ENCODE measurements at regions not wholly inside any gene's neighbourhood (a gene's known extent, or its start where the extent isn't known, plus 50 kb on each side); places are given as distances from the start of the nearest gene placed in this dataset.

DNA sequence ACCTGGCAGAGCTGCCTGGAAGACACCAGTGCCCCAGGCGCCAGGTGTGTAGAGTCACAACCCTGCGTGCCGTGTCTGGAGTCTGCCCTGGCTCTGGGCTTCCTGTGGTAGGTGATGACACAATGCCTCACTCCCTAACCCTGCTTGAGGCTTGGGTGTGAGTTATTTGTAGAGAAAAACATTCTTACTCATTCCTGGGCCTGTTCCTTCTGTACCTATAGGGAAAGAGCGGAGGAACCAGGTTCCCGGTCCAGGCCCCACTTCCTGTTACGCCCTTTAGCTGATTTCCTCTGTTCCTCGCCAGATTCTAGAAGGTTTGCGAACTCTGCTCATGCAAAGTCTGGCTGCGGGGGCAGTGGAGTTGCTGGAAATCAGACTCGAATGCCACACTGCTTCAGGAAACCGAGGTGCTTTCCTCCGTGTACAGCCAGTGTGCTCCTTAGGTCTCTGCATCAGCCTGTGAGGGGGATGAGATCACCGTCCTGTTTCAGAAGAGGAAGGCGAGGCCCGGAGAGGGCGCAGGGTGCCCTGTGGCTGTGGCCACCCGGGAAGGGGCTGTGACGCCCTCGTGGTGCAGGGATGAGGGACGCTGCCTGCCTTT, 67.1 kb upstream of the DUSP22 start:
- no peak overlapping the region for H3K4me3 ChIP-seq (ENCODE audit: low read depth in 1 of 3, low read length in 3 of 3)
- H3K36me3 ChIP-seq (ENCODE audit: control insufficient read depth in 4 of 4, insufficient read depth in 3 of 4, low read depth in 1 of 4, low read length in 3 of 4) = no peaks in the 10 kb centered on the region
- H3K9ac ChIP-seq (ENCODE audit: low read depth in 1 of 2, low read length in 2 of 2) = no peak overlapping the region
- H3K9me3 ChIP-seq (ENCODE audit: control insufficient read depth in 4 of 4, low read length in 3 of 4) = no peaks in the 10 kb centered on the region
- no peak for DNase-seq (ENCODE audit: low spot score)
- H3K27ac ChIP-seq (ENCODE audit: low read depth in 1 of 2, low read length in 2 of 2) = no peak overlapping the region
- H3K27me3 ChIP-seq (ENCODE audit: control insufficient read depth in 4 of 4, insufficient read depth in 4 of 4, low read length in 3 of 4) = no peaks in the 10 kb centered on the region
- 75% methylated on average over 20 of the region's 20 CpGs for whole genome bisulfite sequencing
- TF ChIP-seq EGR1 (IDR thresholded peaks at IDR 0.05; ENCODE audit: low read depth in 2 of 2) = no peak
- TF ChIP-seq FOXA2 (IDR thresholded peaks at IDR 0.05) = no peak
- no peak for TF ChIP-seq HNF4G (IDR thresholded peaks at IDR 0.05)
- no peak for TF ChIP-seq RXRA (IDR thresholded peaks at IDR 0.05)
- no peak for TF ChIP-seq JUND (IDR thresholded peaks at IDR 0.05)
- TF ChIP-seq, protein P1, sequence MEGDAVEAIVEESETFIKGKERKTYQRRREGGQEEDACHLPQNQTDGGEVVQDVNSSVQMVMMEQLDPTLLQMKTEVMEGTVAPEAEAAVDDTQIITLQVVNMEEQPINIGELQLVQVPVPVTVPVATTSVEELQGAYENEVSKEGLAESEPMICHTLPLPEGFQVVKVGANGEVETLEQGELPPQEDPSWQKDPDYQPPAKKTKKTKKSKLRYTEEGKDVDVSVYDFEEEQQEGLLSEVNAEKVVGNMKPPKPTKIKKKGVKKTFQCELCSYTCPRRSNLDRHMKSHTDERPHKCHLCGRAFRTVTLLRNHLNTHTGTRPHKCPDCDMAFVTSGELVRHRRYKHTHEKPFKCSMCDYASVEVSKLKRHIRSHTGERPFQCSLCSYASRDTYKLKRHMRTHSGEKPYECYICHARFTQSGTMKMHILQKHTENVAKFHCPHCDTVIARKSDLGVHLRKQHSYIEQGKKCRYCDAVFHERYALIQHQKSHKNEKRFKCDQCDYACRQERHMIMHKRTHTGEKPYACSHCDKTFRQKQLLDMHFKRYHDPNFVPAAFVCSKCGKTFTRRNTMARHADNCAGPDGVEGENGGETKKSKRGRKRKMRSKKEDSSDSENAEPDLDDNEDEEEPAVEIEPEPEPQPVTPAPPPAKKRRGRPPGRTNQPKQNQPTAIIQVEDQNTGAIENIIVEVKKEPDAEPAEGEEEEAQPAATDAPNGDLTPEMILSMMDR (IDR thresholded peaks at IDR 0.05; ENCODE audit: low read depth, low read length, missing input control) = no peak
- TF ChIP-seq GABPA (IDR thresholded peaks at IDR 0.05 in 1 of 2, conservative IDR thresholded peaks at IDR 0.05 in 1 of 2) = no peak
- no peak for TF ChIP-seq HNF4A (conservative IDR thresholded peaks at IDR 0.05)
- no peak for TF ChIP-seq YY1 (IDR thresholded peaks at IDR 0.05)
- no peak for TF ChIP-seq TAF1 (conservative IDR thresholded peaks at IDR 0.05)
- no peak for TF ChIP-seq SP1 (IDR thresholded peaks at IDR 0.05)
- TF ChIP-seq, protein P2, sequence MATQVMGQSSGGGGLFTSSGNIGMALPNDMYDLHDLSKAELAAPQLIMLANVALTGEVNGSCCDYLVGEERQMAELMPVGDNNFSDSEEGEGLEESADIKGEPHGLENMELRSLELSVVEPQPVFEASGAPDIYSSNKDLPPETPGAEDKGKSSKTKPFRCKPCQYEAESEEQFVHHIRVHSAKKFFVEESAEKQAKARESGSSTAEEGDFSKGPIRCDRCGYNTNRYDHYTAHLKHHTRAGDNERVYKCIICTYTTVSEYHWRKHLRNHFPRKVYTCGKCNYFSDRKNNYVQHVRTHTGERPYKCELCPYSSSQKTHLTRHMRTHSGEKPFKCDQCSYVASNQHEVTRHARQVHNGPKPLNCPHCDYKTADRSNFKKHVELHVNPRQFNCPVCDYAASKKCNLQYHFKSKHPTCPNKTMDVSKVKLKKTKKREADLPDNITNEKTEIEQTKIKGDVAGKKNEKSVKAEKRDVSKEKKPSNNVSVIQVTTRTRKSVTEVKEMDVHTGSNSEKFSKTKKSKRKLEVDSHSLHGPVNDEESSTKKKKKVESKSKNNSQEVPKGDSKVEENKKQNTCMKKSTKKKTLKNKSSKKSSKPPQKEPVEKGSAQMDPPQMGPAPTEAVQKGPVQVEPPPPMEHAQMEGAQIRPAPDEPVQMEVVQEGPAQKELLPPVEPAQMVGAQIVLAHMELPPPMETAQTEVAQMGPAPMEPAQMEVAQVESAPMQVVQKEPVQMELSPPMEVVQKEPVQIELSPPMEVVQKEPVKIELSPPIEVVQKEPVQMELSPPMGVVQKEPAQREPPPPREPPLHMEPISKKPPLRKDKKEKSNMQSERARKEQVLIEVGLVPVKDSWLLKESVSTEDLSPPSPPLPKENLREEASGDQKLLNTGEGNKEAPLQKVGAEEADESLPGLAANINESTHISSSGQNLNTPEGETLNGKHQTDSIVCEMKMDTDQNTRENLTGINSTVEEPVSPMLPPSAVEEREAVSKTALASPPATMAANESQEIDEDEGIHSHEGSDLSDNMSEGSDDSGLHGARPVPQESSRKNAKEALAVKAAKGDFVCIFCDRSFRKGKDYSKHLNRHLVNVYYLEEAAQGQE (IDR thresholded peaks at IDR 0.05) = no peak
- TF ChIP-seq, protein P3, sequence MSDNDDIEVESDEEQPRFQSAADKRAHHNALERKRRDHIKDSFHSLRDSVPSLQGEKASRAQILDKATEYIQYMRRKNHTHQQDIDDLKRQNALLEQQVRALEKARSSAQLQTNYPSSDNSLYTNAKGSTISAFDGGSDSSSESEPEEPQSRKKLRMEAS (IDR thresholded peaks at IDR 0.05) = no peak
- TF ChIP-seq, protein P4, sequence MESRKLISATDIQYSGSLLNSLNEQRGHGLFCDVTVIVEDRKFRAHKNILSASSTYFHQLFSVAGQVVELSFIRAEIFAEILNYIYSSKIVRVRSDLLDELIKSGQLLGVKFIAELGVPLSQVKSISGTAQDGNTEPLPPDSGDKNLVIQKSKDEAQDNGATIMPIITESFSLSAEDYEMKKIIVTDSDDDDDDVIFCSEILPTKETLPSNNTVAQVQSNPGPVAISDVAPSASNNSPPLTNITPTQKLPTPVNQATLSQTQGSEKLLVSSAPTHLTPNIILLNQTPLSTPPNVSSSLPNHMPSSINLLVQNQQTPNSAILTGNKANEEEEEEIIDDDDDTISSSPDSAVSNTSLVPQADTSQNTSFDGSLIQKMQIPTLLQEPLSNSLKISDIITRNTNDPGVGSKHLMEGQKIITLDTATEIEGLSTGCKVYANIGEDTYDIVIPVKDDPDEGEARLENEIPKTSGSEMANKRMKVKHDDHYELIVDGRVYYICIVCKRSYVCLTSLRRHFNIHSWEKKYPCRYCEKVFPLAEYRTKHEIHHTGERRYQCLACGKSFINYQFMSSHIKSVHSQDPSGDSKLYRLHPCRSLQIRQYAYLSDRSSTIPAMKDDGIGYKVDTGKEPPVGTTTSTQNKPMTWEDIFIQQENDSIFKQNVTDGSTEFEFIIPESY (IDR thresholded peaks at IDR 0.05) = no peak
- TF ChIP-seq RAD21 (IDR thresholded peaks at IDR 0.05) = no peak
- no peak for TF ChIP-seq NR2F2 (IDR thresholded peaks at IDR 0.05)
- H3K4me1 ChIP-seq (ENCODE audit: control insufficient read depth in 4 of 4, insufficient read depth in 4 of 4, low read length in 3 of 4) = no peaks in the 10 kb centered on the region

DNA sequence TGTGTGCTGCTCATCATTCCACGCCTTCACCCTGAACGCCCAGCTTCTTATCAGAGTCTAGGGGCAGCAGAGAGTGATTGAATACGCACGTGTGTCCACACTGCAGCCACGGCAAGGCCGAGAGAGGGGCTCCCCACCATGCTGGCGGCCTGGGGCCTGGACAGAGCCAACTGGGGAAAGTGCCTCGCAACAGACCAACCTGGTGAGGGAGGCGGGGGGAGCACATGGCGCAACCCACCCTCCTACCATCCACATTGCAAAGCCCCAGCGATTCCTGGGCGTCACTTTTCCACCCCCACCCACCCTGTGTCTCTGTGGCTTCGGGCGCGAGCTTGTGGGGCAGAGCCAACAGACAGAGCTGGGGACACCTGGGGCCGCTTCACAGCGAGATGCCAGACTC, 66.4 kb upstream of the DUSP22 start:
- Histone ChIP-seq H3K36me3 (ENCODE audit: control insufficient read depth in 4 of 4, insufficient read depth in 3 of 4, low read depth in 1 of 4, low read length in 3 of 4) (no peaks in the 10 kb centered on the region), H3K4me3 (ENCODE audit: low read depth in 1 of 3, low read length in 3 of 3) (no peak overlapping the region), H3K9me3 (ENCODE audit: control insufficient read depth in 4 of 4, low read length in 3 of 4) (no peaks in the 10 kb centered on the region), H3K27ac (ENCODE audit: low read depth in 1 of 2, low read length in 2 of 2) (no peak overlapping the region), H3K27me3 (ENCODE audit: control insufficient read depth in 4 of 4, insufficient read depth in 4 of 4, low read length in 3 of 4) (no peaks in the 10 kb centered on the region), H3K9ac (ENCODE audit: low read depth in 1 of 2, low read length in 2 of 2) (no peak overlapping the region), H3K4me1 (ENCODE audit: control insufficient read depth in 4 of 4, insufficient read depth in 4 of 4, low read length in 3 of 4) (no peaks in the 10 kb centered on the region)
- no peak for DNase-seq (ENCODE audit: low spot score)
- no peak for TF ChIP-seq YY1 (IDR thresholded peaks at IDR 0.05)
- no peak for TF ChIP-seq EGR1 (IDR thresholded peaks at IDR 0.05; ENCODE audit: low read depth in 2 of 2)
- no peak for TF ChIP-seq RAD21 (IDR thresholded peaks at IDR 0.05)
- no peak for TF ChIP-seq FOXA1 (IDR thresholded peaks at IDR 0.05)
- no peak for TF ChIP-seq JUND (IDR thresholded peaks at IDR 0.05)
- TF ChIP-seq FOXA2 (IDR thresholded peaks at IDR 0.05) = no peak
- no peak for TF ChIP-seq GABPA (IDR thresholded peaks at IDR 0.05 in 1 of 2, conservative IDR thresholded peaks at IDR 0.05 in 1 of 2)
- TF ChIP-seq, protein P2 (IDR thresholded peaks at IDR 0.05) = no peak
- TF ChIP-seq, protein P4 (IDR thresholded peaks at IDR 0.05) = no peak
- TF ChIP-seq, protein P3 (IDR thresholded peaks at IDR 0.05) = no peak
- no peak for TF ChIP-seq NR2F2 (IDR thresholded peaks at IDR 0.05)
- 93% methylated on average over 17 of the region's 17 CpGs for WGBS

Measured in liver (tissue), 8 donors.